ENCODE measurements at regions not wholly inside any gene's neighbourhood (a gene's known extent, or its start where the extent isn't known, plus 50 kb on each side); places are given as distances from the start of the nearest gene placed in this dataset.

GRCh38 chrX:122219226-122219625 is 964.9 kb upstream of the GRIA3 start:
- Histone ChIP-seq H3K4me2 (replicated peaks; ENCODE audit: extremely low read depth, low read length, poor library complexity, severe bottlenecking) (no peak overlapping the region), H3K4me1 (ENCODE audit: control insufficient read depth in 1 of 2, insufficient read depth in 2 of 2, low read length in 2 of 2) (no peaks in the 10 kb centered on the region), H3K36me3 (replicated peaks in 1 of 2; ENCODE audit: control insufficient read depth in 1 of 2, insufficient read depth in 2 of 2, low read length in 2 of 2) (no peaks in the 10 kb centered on the region), H3K4me3 (replicated peaks in 1 of 3; ENCODE audit: low read depth in 2 of 3, low read length in 3 of 3) (no peak overlapping the region), H2AFZ (ENCODE audit: insufficient read depth, low read depth, low read length, poor library complexity, severe bottlenecking) (no peak overlapping the region), H3K27me3 (ENCODE audit: control insufficient read depth in 2 of 2, insufficient read depth in 2 of 2, low read length in 2 of 2) (no peaks in the 10 kb centered on the region), H3K9ac (ENCODE audit: insufficient read depth, low read length, poor library complexity, severe bottlenecking) (no peak overlapping the region), H3K79me2 (ENCODE audit: insufficient read depth, low read length) (no peaks in the 10 kb centered on the region), H4K20me1 (ENCODE audit: insufficient read depth, low read length) (no peaks in the 10 kb centered on the region), H3K27ac (ENCODE audit: low read depth in 1 of 2, low read length in 2 of 2) (no peak overlapping the region), H3K9me3 (replicated peaks in 1 of 2; ENCODE audit: control insufficient read depth in 1 of 2, insufficient read depth in 1 of 2, low read length in 2 of 2) (peaks cover 0 to 4% of the 10 kb centered on the region in 2 donors)
- no peaks in the 10 kb centered on the region for H3K4me1 Mint-ChIP-seq
- H3K4me3 Mint-ChIP-seq, result no peak overlapping the region
- no CpG with 5 or more reads among the region's 1 CpG for WGBS (ENCODE audit: insufficient coverage)
- H3K36me3 Mint-ChIP-seq, result no peaks in the 10 kb centered on the region
- peaks cover 9 to 15% (median 9%) of the 10 kb centered on the region in 3 donors for H3K27me3 Mint-ChIP-seq (ENCODE audit: low read depth in 3 of 3)
- intact Hi-C loops (cut with micrococcal nuclease), result no loop called here
- no peak overlapping the region for H3K27ac Mint-ChIP-seq
- H3K9me3 Mint-ChIP-seq, result peaks cover 0 to 8% (median 5%) of the 10 kb centered on the region in 7 donors
- DNase-seq, result no peak
- no peak for TF ChIP-seq CTCF (IDR thresholded peaks at IDR 0.05)

GRCh38 chrX:122219735-122220134 is 964.3 kb upstream of the GRIA3 start:
- intact Hi-C loops (cut with micrococcal nuclease), result no loop called here
- no peaks in the 10 kb centered on the region for H3K79me2 ChIP-seq (ENCODE audit: insufficient read depth, low read length)
- H3K27ac ChIP-seq (ENCODE audit: low read depth in 1 of 2, low read length in 2 of 2), result no peak overlapping the region
- no peak for TF ChIP-seq CTCF (IDR thresholded peaks at IDR 0.05)
- no peaks in the 10 kb centered on the region for H3K4me1 Mint-ChIP-seq
- no peak overlapping the region for H3K4me3 ChIP-seq (replicated peaks in 1 of 3; ENCODE audit: low read depth in 2 of 3, low read length in 3 of 3)
- DNase-seq, result no peak
- no peaks in the 10 kb centered on the region for H4K20me1 ChIP-seq (ENCODE audit: insufficient read depth, low read length)
- no peaks in the 10 kb centered on the region for H3K27me3 ChIP-seq (ENCODE audit: control insufficient read depth in 2 of 2, insufficient read depth in 2 of 2, low read length in 2 of 2)
- H3K4me3 Mint-ChIP-seq, result no peak overlapping the region
- H3K4me2 ChIP-seq (replicated peaks; ENCODE audit: extremely low read depth, low read length, poor library complexity, severe bottlenecking), result no peak overlapping the region
- no peaks in the 10 kb centered on the region for H3K4me1 ChIP-seq (ENCODE audit: control insufficient read depth in 1 of 2, insufficient read depth in 2 of 2, low read length in 2 of 2)
- no peak overlapping the region for H2AFZ ChIP-seq (ENCODE audit: insufficient read depth, low read depth, low read length, poor library complexity, severe bottlenecking)
- H3K27ac Mint-ChIP-seq, result peak overlapping the region in 1 of 7 donors; percentile 31
- peaks cover 0 to 4% of the 10 kb centered on the region in 2 donors for H3K9me3 ChIP-seq (replicated peaks in 1 of 2; ENCODE audit: control insufficient read depth in 1 of 2, insufficient read depth in 1 of 2, low read length in 2 of 2)
- H3K9ac ChIP-seq (ENCODE audit: insufficient read depth, low read length, poor library complexity, severe bottlenecking), result no peak overlapping the region
- WGBS (ENCODE audit: insufficient coverage), result no CpG with 5 or more reads among the region's 3 CpGs
- peaks cover 9 to 15% (median 9%) of the 10 kb centered on the region in 3 donors for H3K27me3 Mint-ChIP-seq (ENCODE audit: low read depth in 3 of 3)
- H3K36me3 Mint-ChIP-seq, result no peaks in the 10 kb centered on the region
- H3K36me3 ChIP-seq (replicated peaks in 1 of 2; ENCODE audit: control insufficient read depth in 1 of 2, insufficient read depth in 2 of 2, low read length in 2 of 2), result no peaks in the 10 kb centered on the region
- H3K9me3 Mint-ChIP-seq, result peaks cover 0 to 13% (median 5%) of the 10 kb centered on the region in 7 donors

Data from CD14-positive monocyte (primary cell).